HG03175 (cell line): ENCODE measurements at regions not wholly inside any gene's neighbourhood (a gene's known extent, or its start where the extent isn't known, plus 50 kb on each side); places are given as distances from the start of the nearest gene placed in this dataset.

Experiments
- ATAC-seq: cut with Tn5 transposase; IDR thresholded peaks from one replicate; pipeline ENCODE4 v1.9.1; 2021; ENCODE audit warnings: mild to moderate bottlenecking, moderate library complexity; ENCODE audit not compliant: unreplicated experiment

GRCh38 chr16:16865374-16865773 is 486.4 kb downstream of the NPIPA7 start:
- no peak for ATAC-seq

- no peak for ATAC-seq
Measured at GRCh38 chr16:16867973-16868372, 489.0 kb downstream of the NPIPA7 start.

- ATAC-seq = no peak
Measured at GRCh38 chr16:16868727-16869126, 489.8 kb downstream of the NPIPA7 start.

- no peak for ATAC-seq
Measured at GRCh38 chr16:16869746-16870145, 490.8 kb downstream of the NPIPA7 start.

- no peak for ATAC-seq
Measured at GRCh38 chr16:16871196-16871595, 492.3 kb downstream of the NPIPA7 start.

- no peak for ATAC-seq
Measured at GRCh38 chr16:16877061-16877460, 498.1 kb downstream of the NPIPA7 start.

GRCh38 chr16:16879567-16880251 is 500.8 kb downstream of the NPIPA7 start:
- no peak for ATAC-seq

- no peak for ATAC-seq
Measured at GRCh38 chr16:16881814-16882213, 502.9 kb downstream of the NPIPA7 start.

GRCh38 chr16:16882766-16883165 is 503.8 kb downstream of the NPIPA7 start:
- ATAC-seq = no peak

- no peak for ATAC-seq
Measured at GRCh38 chr16:16884451-16884850, 505.5 kb downstream of the NPIPA7 start.

GRCh38 chr16:16887193-16887592 is 508.3 kb downstream of the NPIPA7 start:
- ATAC-seq = no peak

GRCh38 chr16:16890964-16891363 is 512.0 kb downstream of the NPIPA7 start:
- no peak for ATAC-seq

- ATAC-seq = no peak
Measured at GRCh38 chr16:16904601-16905000, 525.7 kb downstream of the NPIPA7 start.

- no peak for ATAC-seq
Measured at GRCh38 chr16:16905850-16906249, 526.9 kb downstream of the NPIPA7 start.

- ATAC-seq = no peak
Measured at GRCh38 chr16:16907089-16907488, 528.1 kb downstream of the NPIPA7 start.

GRCh38 chr16:16908077-16908476 is 529.1 kb downstream of the NPIPA7 start:
- ATAC-seq = no peak

- ATAC-seq = no peak
Measured at GRCh38 chr16:16909126-16909525, 530.2 kb downstream of the NPIPA7 start.

GRCh38 chr16:16910666-16911065 is 531.7 kb downstream of the NPIPA7 start:
- ATAC-seq = no peak

GRCh38 chr16:16915771-16916170 is 536.8 kb downstream of the NPIPA7 start:
- no peak for ATAC-seq

GRCh38 chr16:16917191-16917785 is 538.3 kb downstream of the NPIPA7 start:
- no peak for ATAC-seq

GRCh38 chr16:16923479-16923878 is 544.5 kb downstream of the NPIPA7 start:
- ATAC-seq = no peak

- no peak for ATAC-seq
Measured at GRCh38 chr16:16924613-16925012, 545.7 kb downstream of the NPIPA7 start.

- ATAC-seq = no peak
Measured at GRCh38 chr16:16925432-16925831, 545.3 kb downstream of the XYLT1 start.
